Gastroesophageal sphincter (tissue), 3 donors: ENCODE measurements at regions not wholly inside any gene's neighbourhood (a gene's known extent, or its start where the extent isn't known, plus 50 kb on each side); places are given as distances from the start of the nearest gene placed in this dataset.

Experiments
- POLR2A ChIP-seq, 2 donors: fragments of 450-650 bp; IDR thresholded peaks; one replicate each; pipeline ENCODE4 v1.6.1; 2017; ENCODE audit warnings: antibody characterized with exemption in 2 of 2, mild to moderate bottlenecking in 2 of 2, moderate library complexity in 1 of 2
- POLR2AphosphoS5 ChIP-seq: sonication (generic); formaldehyde crosslinking; IDR thresholded peaks from one replicate; pipeline ENCODE4 v1.6.1; 2017; ENCODE audit warnings: antibody characterized with exemption
- TF ChIP-seq, protein P1 (sequence below), 4 experiments: fragments of 200-600 bp in 2 of 4; fragments of 450-650 bp in 2 of 4; sonication (generic) in 1 of 4; IDR thresholded peaks; one replicate each; pipeline ENCODE4 v1.5.1; 2017 to 2019; ENCODE audit warnings: antibody characterized with exemption in 4 of 4, mild to moderate bottlenecking in 2 of 4, moderate library complexity in 2 of 4

- TF ChIP-seq, protein P1, sequence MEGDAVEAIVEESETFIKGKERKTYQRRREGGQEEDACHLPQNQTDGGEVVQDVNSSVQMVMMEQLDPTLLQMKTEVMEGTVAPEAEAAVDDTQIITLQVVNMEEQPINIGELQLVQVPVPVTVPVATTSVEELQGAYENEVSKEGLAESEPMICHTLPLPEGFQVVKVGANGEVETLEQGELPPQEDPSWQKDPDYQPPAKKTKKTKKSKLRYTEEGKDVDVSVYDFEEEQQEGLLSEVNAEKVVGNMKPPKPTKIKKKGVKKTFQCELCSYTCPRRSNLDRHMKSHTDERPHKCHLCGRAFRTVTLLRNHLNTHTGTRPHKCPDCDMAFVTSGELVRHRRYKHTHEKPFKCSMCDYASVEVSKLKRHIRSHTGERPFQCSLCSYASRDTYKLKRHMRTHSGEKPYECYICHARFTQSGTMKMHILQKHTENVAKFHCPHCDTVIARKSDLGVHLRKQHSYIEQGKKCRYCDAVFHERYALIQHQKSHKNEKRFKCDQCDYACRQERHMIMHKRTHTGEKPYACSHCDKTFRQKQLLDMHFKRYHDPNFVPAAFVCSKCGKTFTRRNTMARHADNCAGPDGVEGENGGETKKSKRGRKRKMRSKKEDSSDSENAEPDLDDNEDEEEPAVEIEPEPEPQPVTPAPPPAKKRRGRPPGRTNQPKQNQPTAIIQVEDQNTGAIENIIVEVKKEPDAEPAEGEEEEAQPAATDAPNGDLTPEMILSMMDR (IDR thresholded peaks at IDR 0.05): no peak
- TF ChIP-seq POLR2AphosphoS5: no peak
- no peak for TF ChIP-seq POLR2A (IDR thresholded peaks at IDR 0.05)
These were observed 362.2 kb upstream of the DUSP10 start for GRCh38 chr1:222104097-222104496.
